Upper lobe of left lung (tissue), 4 donors: ENCODE measurements at regions not wholly inside any gene's neighbourhood (a gene's known extent, or its start where the extent isn't known, plus 50 kb on each side); places are given as distances from the start of the nearest gene placed in this dataset.

Experiments used
- EP300 ChIP-seq, 4 donors: sonication (generic); formaldehyde crosslinking; IDR thresholded peaks; one replicate each; pipeline ENCODE4 v1.5.1; 2017; ENCODE audit warnings: antibody characterized with exemption in 4 of 4, control low read depth in 2 of 4
- POLR2A ChIP-seq, 4 donors: fragments of 450-650 bp; IDR thresholded peaks; one replicate each; pipeline ENCODE4 v1.5.1; 2016 to 2017; ENCODE audit warnings: antibody characterized with exemption in 4 of 4, mild to moderate bottlenecking in 2 of 4
- POLR2AphosphoS5 ChIP-seq, 2 donors: sonication (generic); formaldehyde crosslinking; IDR thresholded peaks; one replicate each; pipeline ENCODE4 v1.5.1; 2017; ENCODE audit warnings: antibody characterized with exemption in 2 of 2
- TF ChIP-seq, protein P1 (sequence below), 6 experiments: fragments of 450-650 bp in 4 of 6; fragments of 200-600 bp in 2 of 6; sonication (generic) in 2 of 6; IDR thresholded peaks; one replicate each; pipeline ENCODE4 v1.5.1; 2016 to 2019; ENCODE audit warnings: antibody characterized with exemption in 6 of 6

- TF ChIP-seq, protein P1, sequence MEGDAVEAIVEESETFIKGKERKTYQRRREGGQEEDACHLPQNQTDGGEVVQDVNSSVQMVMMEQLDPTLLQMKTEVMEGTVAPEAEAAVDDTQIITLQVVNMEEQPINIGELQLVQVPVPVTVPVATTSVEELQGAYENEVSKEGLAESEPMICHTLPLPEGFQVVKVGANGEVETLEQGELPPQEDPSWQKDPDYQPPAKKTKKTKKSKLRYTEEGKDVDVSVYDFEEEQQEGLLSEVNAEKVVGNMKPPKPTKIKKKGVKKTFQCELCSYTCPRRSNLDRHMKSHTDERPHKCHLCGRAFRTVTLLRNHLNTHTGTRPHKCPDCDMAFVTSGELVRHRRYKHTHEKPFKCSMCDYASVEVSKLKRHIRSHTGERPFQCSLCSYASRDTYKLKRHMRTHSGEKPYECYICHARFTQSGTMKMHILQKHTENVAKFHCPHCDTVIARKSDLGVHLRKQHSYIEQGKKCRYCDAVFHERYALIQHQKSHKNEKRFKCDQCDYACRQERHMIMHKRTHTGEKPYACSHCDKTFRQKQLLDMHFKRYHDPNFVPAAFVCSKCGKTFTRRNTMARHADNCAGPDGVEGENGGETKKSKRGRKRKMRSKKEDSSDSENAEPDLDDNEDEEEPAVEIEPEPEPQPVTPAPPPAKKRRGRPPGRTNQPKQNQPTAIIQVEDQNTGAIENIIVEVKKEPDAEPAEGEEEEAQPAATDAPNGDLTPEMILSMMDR (IDR thresholded peaks at IDR 0.05): no peak
- peak in 1 of 2 donors; percentile 5 for TF ChIP-seq POLR2AphosphoS5 (IDR thresholded peaks at IDR 0.05)
- no peak for TF ChIP-seq POLR2A (IDR thresholded peaks at IDR 0.05)
- no peak for TF ChIP-seq EP300 (IDR thresholded peaks at IDR 0.05)
These were observed 223.6 kb upstream of the CTNNB1 start for GRCh38 chr3:40975711-40976121.
